Neuronal stem cell (in vitro differentiated cells): ENCODE measurements at regions not wholly inside any gene's neighbourhood (a gene's known extent, or its start where the extent isn't known, plus 50 kb on each side); places are given as distances from the start of the nearest gene placed in this dataset.

Experiments used
- DNase-seq: peaks from one replicate; pipeline ENCODE4 v3.0.0-alpha.2; 2013; ENCODE audit warnings: low spot score
- H2AFZ ChIP-seq: one replicate; pipeline ENCODE4 v1.6.1; 2013; ENCODE audit warnings: mild to moderate bottlenecking, low read length, inconsistent platforms
- H2AK5ac ChIP-seq: 2 replicates; pipeline ENCODE4 v1.6.1; 2013; ENCODE audit warnings: low read depth, mild to moderate bottlenecking, inconsistent platforms, low read length, moderate library complexity, mixed read lengths
- H2BK120ac ChIP-seq: 2 replicates; pipeline ENCODE4 v1.6.1; 2013; ENCODE audit warnings: low read depth, mild to moderate bottlenecking, inconsistent platforms, low read length, moderate library complexity, mixed read lengths
- H2BK12ac ChIP-seq: one replicate; pipeline ENCODE4 v1.6.1; 2013; ENCODE audit warnings: low read length, inconsistent platforms
- H2BK15ac ChIP-seq: 2 replicates; pipeline ENCODE4 v1.6.1; 2013; ENCODE audit warnings: mild to moderate bottlenecking, low read length, inconsistent platforms, mixed read lengths
- H2BK5ac ChIP-seq: one replicate; pipeline ENCODE4 v1.6.1; 2013; ENCODE audit warnings: inconsistent platforms, mild to moderate bottlenecking, low read length, moderate library complexity
- H3K14ac ChIP-seq: one replicate; pipeline ENCODE4 v1.6.1; 2013; ENCODE audit warnings: low read length, inconsistent platforms
- H3K18ac ChIP-seq: 2 replicates; pipeline ENCODE4 v1.6.1; 2013; ENCODE audit warnings: low read length, inconsistent platforms
- H3K23ac ChIP-seq: 2 replicates; pipeline ENCODE4 v1.6.1; 2013; ENCODE audit warnings: low read depth, mild to moderate bottlenecking, mixed read lengths, low read length, inconsistent platforms; ENCODE audit not compliant: poor library complexity
- H3K27ac ChIP-seq: replicated peaks from 3 replicates; pipeline ENCODE4 v1.5.1; 2013; ENCODE audit warnings: low read length, inconsistent platforms
- H3K27me3 ChIP-seq, 3 experiments: 2 replicates each; pipeline ENCODE4 v1.6.1; 2013; ENCODE audit warnings: low read length in 3 of 3, mild to moderate bottlenecking in 2 of 3, inconsistent platforms in 1 of 3, low read depth in 1 of 3, mixed read lengths in 1 of 3, moderate library complexity in 1 of 3; ENCODE audit not compliant: control insufficient read depth in 3 of 3, insufficient read depth in 3 of 3
- H3K36me3 ChIP-seq, 2 donors: replicated peaks in 1 of 2; 2 replicates each; pipeline ENCODE4 v1.6.1; 2013; ENCODE audit warnings: low read length in 2 of 2; ENCODE audit not compliant: control insufficient read depth in 2 of 2, insufficient read depth in 2 of 2
- H3K4ac ChIP-seq: 2 replicates; pipeline ENCODE4 v1.6.1; 2013; ENCODE audit warnings: inconsistent platforms, mild to moderate bottlenecking, low read length, moderate library complexity
- H3K4me1 ChIP-seq, 2 donors: 1 replicate in 1 of 2; 2 replicates in 1 of 2; pipeline ENCODE4 v1.6.1; 2013; ENCODE audit warnings: low read length in 2 of 2, low read depth in 1 of 2; ENCODE audit not compliant: control insufficient read depth in 2 of 2, insufficient read depth in 1 of 2
- H3K4me2 ChIP-seq: one replicate; pipeline ENCODE4 v1.6.1; 2013; ENCODE audit warnings: mild to moderate bottlenecking, low read length, inconsistent platforms; ENCODE audit not compliant: insufficient read depth, poor library complexity, severe bottlenecking
- H3K4me3 ChIP-seq, 2 donors: 2 replicates each; pipeline ENCODE4 v1.5.1; 2013; ENCODE audit warnings: low read length in 2 of 2, mild to moderate bottlenecking in 2 of 2, inconsistent platforms in 1 of 2, moderate library complexity in 1 of 2
- H3K79me1 ChIP-seq: one replicate; pipeline ENCODE4 v1.6.1; 2013; ENCODE audit warnings: low read depth, mild to moderate bottlenecking, inconsistent platforms, low read length, moderate library complexity
- H3K9ac ChIP-seq: one replicate; pipeline ENCODE4 v1.6.1; 2013; ENCODE audit warnings: mild to moderate bottlenecking, low read depth, low read length, inconsistent platforms; ENCODE audit not compliant: poor library complexity
- H3K9me3 ChIP-seq, 2 donors: replicated peaks in 1 of 2; 2 replicates each; pipeline versions ENCODE3 to v1.6.1; 2013; ENCODE audit warnings: low read length in 2 of 2, mild to moderate bottlenecking in 2 of 2, inconsistent platforms in 1 of 2, low read depth in 1 of 2, mixed read lengths in 1 of 2, moderate library complexity in 1 of 2; ENCODE audit not compliant: control insufficient read depth in 2 of 2, insufficient read depth in 1 of 2
- H4K8ac ChIP-seq: one replicate; pipeline ENCODE4 v1.6.1; 2013; ENCODE audit warnings: low read depth, mild to moderate bottlenecking, inconsistent platforms, low read length, moderate library complexity
- H4K91ac ChIP-seq: one replicate; pipeline ENCODE4 v1.6.1; 2013; ENCODE audit warnings: low read length, low read depth, mild to moderate bottlenecking, inconsistent platforms; ENCODE audit not compliant: poor library complexity
- WGBS, 2 donors: extraction: QIAGEN DNeasy Blood & Tissue Kit; methylation state at CpG; one replicate each; pipeline ENCODE4 v1.1.7; 2013; ENCODE audit warnings: missing lambda C conversion rate in 2 of 2, mixed read lengths in 1 of 2; ENCODE audit not compliant: insufficient read length in 2 of 2, insufficient replicate concordance in 1 of 2; ENCODE audit errors: extremely low coverage in 2 of 2; 5-methylcytosine and 5-hydroxymethylcytosine counted together

DNA sequence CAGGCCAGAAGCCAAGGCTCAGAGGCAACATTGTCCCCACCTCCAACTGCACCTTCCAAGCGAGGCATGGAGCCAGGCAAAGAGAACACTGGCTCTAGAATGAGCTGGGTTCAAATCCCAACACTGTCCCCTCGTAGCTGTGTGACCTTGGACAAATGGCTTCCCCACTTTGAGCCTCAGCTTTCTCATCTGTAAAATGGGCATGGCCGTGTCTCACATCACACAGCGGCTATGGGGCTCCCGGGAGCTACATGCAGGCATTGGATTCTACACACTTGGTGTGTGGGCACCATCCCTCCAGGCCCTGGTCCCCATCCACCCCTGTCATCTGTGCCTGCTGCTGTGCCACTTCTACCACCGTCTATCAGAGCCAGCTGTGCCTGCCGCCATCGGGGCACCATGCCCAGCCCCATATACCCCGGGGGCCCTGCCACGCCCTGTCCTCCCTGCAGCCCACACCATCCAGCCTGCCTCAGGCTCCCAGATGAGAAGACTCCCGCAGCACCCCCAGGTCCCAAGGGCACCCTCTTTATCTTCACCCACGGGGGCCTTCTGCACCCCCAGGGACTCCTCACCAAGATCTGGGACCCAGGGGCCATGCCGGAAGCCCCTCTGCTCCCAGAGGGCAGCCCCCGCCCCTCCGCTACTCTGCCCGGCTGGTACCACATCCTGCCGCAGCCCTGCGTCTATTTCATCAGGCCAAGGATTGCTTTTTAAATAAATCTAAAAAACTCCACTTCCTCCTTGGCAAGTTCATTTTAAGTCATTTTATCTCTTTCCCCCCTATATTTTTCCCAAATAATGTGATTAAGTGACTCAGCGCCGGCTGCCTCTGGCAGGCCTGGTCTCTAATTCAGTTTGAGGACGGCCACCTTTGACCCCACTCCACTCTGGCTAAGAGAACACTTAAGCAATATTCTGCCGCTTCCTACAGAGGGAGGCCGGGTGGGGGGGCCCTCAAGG is 107.8 kb upstream of the TARDBP start:
- peak overlapping the region; percentile 30 for H3K4ac ChIP-seq
- no peak overlapping the region for H3K27ac ChIP-seq
- H3K18ac ChIP-seq = peak overlapping the region; percentile 84
- H3K4me2 ChIP-seq = no peak overlapping the region
- no peak overlapping the region for H3K14ac ChIP-seq
- no peak overlapping the region for H2AFZ ChIP-seq
- peak overlapping the region; percentile 92 for H2AK5ac ChIP-seq
- H4K91ac ChIP-seq = no peak overlapping the region
- DNase-seq = no peak
- H3K9me3 ChIP-seq = no peaks in the 10 kb centered on the region
- H2BK5ac ChIP-seq = peak overlapping the region; percentile 85
- H3K9ac ChIP-seq = no peak overlapping the region
- H2BK120ac ChIP-seq = peak overlapping the region; percentile 85
- no CpG with 5 or more reads among the region's 23 CpGs for WGBS, 2 donors
- H3K23ac ChIP-seq = peak overlapping the region; percentile 77
- peak overlapping the region; percentile 25 for H4K8ac ChIP-seq
- no peak overlapping the region for H2BK12ac ChIP-seq
- peak overlapping the region; percentile 46 for H2BK15ac ChIP-seq
- no peaks in the 10 kb centered on the region for H3K36me3 ChIP-seq
- peaks cover 0 to 83% (median 0%) of the 10 kb centered on the region in 3 experiments for H3K27me3 ChIP-seq
- H3K4me1 ChIP-seq = peaks cover 23 to 25% of the 10 kb centered on the region in 2 donors
- H3K4me3 ChIP-seq = no peak overlapping the region
- no peaks in the 10 kb centered on the region for H3K79me1 ChIP-seq

GRCh38 chr1:10905841-10906655 is 106.4 kb upstream of the TARDBP start:
- Histone ChIP-seq H3K4ac (no peak overlapping the region), H2AFZ (no peak overlapping the region), H3K27ac (no peak overlapping the region), H3K4me2 (no peak overlapping the region), H3K14ac (no peak overlapping the region), H2BK120ac (no peak overlapping the region), H4K91ac (no peak overlapping the region), H2BK15ac (peak overlapping the region; percentile 43), H3K9me3 (no peaks in the 10 kb centered on the region), H3K36me3 (no peaks in the 10 kb centered on the region), H3K4me1 (peaks cover 27 to 28% of the 10 kb centered on the region in 2 donors), H4K8ac (no peak overlapping the region), H3K27me3 (peaks cover 0 to 71% (median 0%) of the 10 kb centered on the region in 3 experiments), H3K18ac (peak overlapping the region; percentile 20), H3K9ac (peak overlapping the region; percentile 38), H3K79me1 (no peaks in the 10 kb centered on the region), H2BK5ac (no peak overlapping the region), H2BK12ac (no peak overlapping the region), H2AK5ac (peak overlapping the region; percentile 26), H3K23ac (peak overlapping the region; percentile 56), H3K4me3 (no peak overlapping the region)
- WGBS, 2 donors = no CpG with 5 or more reads among the region's 16 CpGs
- no peak for DNase-seq

DNA sequence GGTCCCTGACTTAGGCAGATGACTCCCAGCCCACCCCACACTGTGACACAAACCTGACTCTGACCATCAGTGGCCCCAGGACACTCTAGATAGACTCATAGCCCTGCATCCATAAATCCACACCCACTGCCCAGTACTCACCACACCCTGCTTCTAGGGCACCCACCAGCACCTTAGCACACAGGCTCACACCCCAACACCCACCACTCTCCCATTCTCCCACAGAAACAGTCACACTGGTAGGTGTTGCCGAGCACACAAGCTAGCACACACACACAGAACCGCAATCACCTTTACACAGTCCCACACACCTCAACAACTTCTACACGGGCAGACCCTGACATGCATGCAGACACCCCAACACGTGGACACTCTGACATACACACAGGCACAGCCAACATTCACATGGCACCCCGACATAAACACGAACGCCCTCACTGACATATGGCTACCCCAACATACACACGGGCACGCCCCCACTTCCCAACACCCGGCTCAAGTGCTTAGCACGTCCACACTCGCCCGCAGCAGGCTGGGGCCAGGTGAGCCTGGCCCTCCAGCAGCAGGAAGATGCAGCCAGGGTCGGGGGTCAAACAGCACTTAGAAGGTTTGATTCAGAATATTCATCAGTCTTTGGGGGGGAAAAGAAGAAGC is 105.5 kb upstream of the TARDBP start:
- WGBS, 2 donors = no CpG with 5 or more reads among the region's 14 CpGs

More for the DNA sequence above, 105.5 kb upstream of the TARDBP start:
- H2AK5ac ChIP-seq = no peak overlapping the region
- H3K4me2 ChIP-seq = no peak overlapping the region
- peak overlapping the region; percentile 28 for H2BK15ac ChIP-seq
- peak overlapping the region; percentile 16 for H3K23ac ChIP-seq
- H2BK5ac ChIP-seq = no peak overlapping the region
- H3K4me1 ChIP-seq = peaks cover 22 to 24% of the 10 kb centered on the region in 2 donors
- H3K14ac ChIP-seq = peak overlapping the region; percentile 48
- no peak overlapping the region for H4K8ac ChIP-seq
- DNase-seq = no peak
- H3K27me3 ChIP-seq = peaks cover 0 to 62% (median 0%) of the 10 kb centered on the region in 3 experiments
- H3K9ac ChIP-seq = peak overlapping the region; percentile 17
- H3K18ac ChIP-seq = peak overlapping the region; percentile 1
- no peaks in the 10 kb centered on the region for H3K9me3 ChIP-seq
- no peaks in the 10 kb centered on the region for H3K79me1 ChIP-seq
- no peak overlapping the region for H3K4me3 ChIP-seq
- H2BK12ac ChIP-seq = no peak overlapping the region
- no peak overlapping the region for H2AFZ ChIP-seq
- no peaks in the 10 kb centered on the region for H3K36me3 ChIP-seq
- peak overlapping the region; percentile 11 for H4K91ac ChIP-seq
- no peak overlapping the region for H3K27ac ChIP-seq
- no peak overlapping the region for H2BK120ac ChIP-seq
- no peak overlapping the region for H3K4ac ChIP-seq
